K562 (cell line): ENCODE measurements at regions not wholly inside any gene's neighbourhood (a gene's known extent, or its start where the extent isn't known, plus 50 kb on each side); places are given as distances from the start of the nearest gene placed in this dataset.

Experiments
- DDX20 ChIP-seq: fragments of 450-650 bp; IDR thresholded peaks from 2 replicates; pipeline ENCODE4 v1.6.1; 2016; ENCODE audit warnings: missing genetic modification characterization, low read depth, mild to moderate bottlenecking, missing compliant biosample characterization, moderate library complexity
- HOXB6 ChIP-seq: fragments of 250-450 bp; sonication (Bioruptor Pico); IDR thresholded peaks from 2 replicates; pipeline ENCODE4 v1.5.1; 2022; ENCODE audit warnings: mild to moderate bottlenecking, borderline replicate concordance
- MECOM ChIP-seq: fragments of 250-450 bp; sonication (Bioruptor Pico); IDR thresholded peaks from 2 replicates; pipeline ENCODE4 v1.8.0; 2022; ENCODE audit warnings: inconsistent platforms
- POLR2B ChIP-seq: fragments of 450-650 bp; IDR thresholded peaks from 2 replicates; pipeline ENCODE4 v1.6.1; 2018; ENCODE audit warnings: low read depth; ENCODE audit not compliant: partially characterized antibody
- RBBP5 ChIP-seq: fragments of 200-600 bp; sonication (generic); IDR thresholded peaks from 2 replicates; pipeline ENCODE4 v1.6.1; 2012; ENCODE audit warnings: borderline replicate concordance, mild to moderate bottlenecking, low read length, control low read depth, inconsistent platforms; ENCODE audit not compliant: insufficient read depth, poor library complexity, severe bottlenecking
- ZBTB17 ChIP-seq: fragments of 450-650 bp; formaldehyde crosslinking; IDR thresholded peaks from 2 replicates; pipeline ENCODE4 v1.4.0; 2020; ENCODE audit warnings: mild to moderate bottlenecking
- ZNF217 ChIP-seq: sonication (generic); formaldehyde crosslinking; IDR thresholded peaks from 2 replicates; pipeline ENCODE4 v1.8.0; 2022; ENCODE audit warnings: mild to moderate bottlenecking, missing genetic modification reagents
- ZNF583 ChIP-seq: fragments of 250-450 bp; sonication (Bioruptor Pico); IDR thresholded peaks from 2 replicates; pipeline ENCODE4 v1.4.0; 2020
- TF ChIP-seq, protein P1 (sequence below): sonication (generic); IDR thresholded peaks from 2 replicates; pipeline ENCODE4 v1.6.1; 2016
- TF ChIP-seq, protein P2 (sequence below): IDR thresholded peaks from 2 replicates; pipeline ENCODE4 v1.6.1; 2012; ENCODE audit warnings: low read depth, low read length, improper control_type of control experiment, borderline replicate concordance
- TF ChIP-seq, protein P3 (sequence below): fragments of 450-650 bp; formaldehyde crosslinking; IDR thresholded peaks from 2 replicates; pipeline ENCODE4 v1.4.0; 2020; ENCODE audit warnings: mild to moderate bottlenecking
- TF ChIP-seq, protein P4 (sequence below): sonication (generic); formaldehyde crosslinking; IDR thresholded peaks from 2 replicates; pipeline ENCODE4 v1.8.1; 2023; ENCODE audit warnings: mild to moderate bottlenecking, missing genetic modification reagents
- TF ChIP-seq, protein P5 (sequence below): sonication (generic); formaldehyde crosslinking; IDR thresholded peaks from 2 replicates; pipeline ENCODE4 v1.8.0; 2023; ENCODE audit warnings: mild to moderate bottlenecking, missing genetic modification reagents

DNA sequence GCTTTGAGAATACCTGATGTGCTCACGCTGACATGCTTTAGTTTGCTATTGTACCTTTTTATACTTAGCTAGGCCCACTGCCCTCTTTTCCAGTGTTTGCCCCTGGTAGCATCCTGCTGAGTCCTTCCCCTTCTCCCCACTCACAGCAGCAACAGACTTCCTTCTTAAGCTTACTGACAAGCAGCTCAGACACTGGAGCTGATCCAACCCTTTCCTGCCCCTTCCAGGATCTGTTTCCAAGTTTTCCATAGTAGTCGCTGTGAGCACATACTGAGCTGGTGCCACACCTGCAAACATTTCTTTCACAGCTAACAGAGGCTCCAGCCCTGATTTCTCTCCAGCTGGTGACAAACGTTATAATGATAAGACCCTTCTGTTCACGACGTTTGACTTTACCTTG, 991.4 kb upstream of the CELF4 start (continued):
- TF ChIP-seq ZNF217 (CRISPR knock-in tag) (no peak), HOXB6 (CRISPR knock-in tag) (no peak), POLR2B (no peak), ZBTB17 (CRISPR knock-in tag) (no peak), MECOM (CRISPR knock-in tag) (no peak), DDX20 (tag) (no peak), ZNF583 (CRISPR knock-in tag) (no peak), RBBP5 (no peak)
- TF ChIP-seq, protein P1, sequence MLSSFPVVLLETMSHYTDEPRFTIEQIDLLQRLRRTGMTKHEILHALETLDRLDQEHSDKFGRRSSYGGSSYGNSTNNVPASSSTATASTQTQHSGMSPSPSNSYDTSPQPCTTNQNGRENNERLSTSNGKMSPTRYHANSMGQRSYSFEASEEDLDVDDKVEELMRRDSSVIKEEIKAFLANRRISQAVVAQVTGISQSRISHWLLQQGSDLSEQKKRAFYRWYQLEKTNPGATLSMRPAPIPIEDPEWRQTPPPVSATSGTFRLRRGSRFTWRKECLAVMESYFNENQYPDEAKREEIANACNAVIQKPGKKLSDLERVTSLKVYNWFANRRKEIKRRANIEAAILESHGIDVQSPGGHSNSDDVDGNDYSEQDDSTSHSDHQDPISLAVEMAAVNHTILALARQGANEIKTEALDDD = no peak
- TF ChIP-seq, protein P2, sequence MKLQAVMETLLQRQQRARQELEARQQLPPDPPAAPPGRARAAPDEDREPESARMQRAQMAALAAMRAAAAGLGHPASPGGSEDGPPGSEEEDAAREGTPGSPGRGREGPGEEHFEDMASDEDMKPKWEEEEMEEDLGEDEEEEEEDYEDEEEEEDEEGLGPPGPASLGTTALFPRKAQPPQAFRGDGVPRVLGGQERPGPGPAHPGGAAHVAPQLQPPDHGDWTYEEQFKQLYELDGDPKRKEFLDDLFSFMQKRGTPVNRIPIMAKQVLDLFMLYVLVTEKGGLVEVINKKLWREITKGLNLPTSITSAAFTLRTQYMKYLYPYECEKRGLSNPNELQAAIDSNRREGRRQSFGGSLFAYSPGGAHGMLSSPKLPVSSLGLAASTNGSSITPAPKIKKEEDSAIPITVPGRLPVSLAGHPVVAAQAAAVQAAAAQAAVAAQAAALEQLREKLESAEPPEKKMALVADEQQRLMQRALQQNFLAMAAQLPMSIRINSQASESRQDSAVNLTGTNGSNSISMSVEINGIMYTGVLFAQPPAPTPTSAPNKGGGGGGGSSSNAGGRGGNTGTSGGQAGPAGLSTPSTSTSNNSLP = no peak
- TF ChIP-seq, protein P3, sequence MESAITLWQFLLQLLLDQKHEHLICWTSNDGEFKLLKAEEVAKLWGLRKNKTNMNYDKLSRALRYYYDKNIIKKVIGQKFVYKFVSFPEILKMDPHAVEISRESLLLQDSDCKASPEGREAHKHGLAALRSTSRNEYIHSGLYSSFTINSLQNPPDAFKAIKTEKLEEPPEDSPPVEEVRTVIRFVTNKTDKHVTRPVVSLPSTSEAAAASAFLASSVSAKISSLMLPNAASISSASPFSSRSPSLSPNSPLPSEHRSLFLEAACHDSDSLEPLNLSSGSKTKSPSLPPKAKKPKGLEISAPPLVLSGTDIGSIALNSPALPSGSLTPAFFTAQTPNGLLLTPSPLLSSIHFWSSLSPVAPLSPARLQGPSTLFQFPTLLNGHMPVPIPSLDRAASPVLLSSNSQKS (CRISPR knock-in tag) = no peak
- TF ChIP-seq, protein P4, sequence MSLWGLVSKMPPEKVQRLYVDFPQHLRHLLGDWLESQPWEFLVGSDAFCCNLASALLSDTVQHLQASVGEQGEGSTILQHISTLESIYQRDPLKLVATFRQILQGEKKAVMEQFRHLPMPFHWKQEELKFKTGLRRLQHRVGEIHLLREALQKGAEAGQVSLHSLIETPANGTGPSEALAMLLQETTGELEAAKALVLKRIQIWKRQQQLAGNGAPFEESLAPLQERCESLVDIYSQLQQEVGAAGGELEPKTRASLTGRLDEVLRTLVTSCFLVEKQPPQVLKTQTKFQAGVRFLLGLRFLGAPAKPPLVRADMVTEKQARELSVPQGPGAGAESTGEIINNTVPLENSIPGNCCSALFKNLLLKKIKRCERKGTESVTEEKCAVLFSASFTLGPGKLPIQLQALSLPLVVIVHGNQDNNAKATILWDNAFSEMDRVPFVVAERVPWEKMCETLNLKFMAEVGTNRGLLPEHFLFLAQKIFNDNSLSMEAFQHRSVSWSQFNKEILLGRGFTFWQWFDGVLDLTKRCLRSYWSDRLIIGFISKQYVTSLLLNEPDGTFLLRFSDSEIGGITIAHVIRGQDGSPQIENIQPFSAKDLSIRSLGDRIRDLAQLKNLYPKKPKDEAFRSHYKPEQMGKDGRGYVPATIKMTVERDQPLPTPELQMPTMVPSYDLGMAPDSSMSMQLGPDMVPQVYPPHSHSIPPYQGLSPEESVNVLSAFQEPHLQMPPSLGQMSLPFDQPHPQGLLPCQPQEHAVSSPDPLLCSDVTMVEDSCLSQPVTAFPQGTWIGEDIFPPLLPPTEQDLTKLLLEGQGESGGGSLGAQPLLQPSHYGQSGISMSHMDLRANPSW = no peak
- TF ChIP-seq, protein P5, sequence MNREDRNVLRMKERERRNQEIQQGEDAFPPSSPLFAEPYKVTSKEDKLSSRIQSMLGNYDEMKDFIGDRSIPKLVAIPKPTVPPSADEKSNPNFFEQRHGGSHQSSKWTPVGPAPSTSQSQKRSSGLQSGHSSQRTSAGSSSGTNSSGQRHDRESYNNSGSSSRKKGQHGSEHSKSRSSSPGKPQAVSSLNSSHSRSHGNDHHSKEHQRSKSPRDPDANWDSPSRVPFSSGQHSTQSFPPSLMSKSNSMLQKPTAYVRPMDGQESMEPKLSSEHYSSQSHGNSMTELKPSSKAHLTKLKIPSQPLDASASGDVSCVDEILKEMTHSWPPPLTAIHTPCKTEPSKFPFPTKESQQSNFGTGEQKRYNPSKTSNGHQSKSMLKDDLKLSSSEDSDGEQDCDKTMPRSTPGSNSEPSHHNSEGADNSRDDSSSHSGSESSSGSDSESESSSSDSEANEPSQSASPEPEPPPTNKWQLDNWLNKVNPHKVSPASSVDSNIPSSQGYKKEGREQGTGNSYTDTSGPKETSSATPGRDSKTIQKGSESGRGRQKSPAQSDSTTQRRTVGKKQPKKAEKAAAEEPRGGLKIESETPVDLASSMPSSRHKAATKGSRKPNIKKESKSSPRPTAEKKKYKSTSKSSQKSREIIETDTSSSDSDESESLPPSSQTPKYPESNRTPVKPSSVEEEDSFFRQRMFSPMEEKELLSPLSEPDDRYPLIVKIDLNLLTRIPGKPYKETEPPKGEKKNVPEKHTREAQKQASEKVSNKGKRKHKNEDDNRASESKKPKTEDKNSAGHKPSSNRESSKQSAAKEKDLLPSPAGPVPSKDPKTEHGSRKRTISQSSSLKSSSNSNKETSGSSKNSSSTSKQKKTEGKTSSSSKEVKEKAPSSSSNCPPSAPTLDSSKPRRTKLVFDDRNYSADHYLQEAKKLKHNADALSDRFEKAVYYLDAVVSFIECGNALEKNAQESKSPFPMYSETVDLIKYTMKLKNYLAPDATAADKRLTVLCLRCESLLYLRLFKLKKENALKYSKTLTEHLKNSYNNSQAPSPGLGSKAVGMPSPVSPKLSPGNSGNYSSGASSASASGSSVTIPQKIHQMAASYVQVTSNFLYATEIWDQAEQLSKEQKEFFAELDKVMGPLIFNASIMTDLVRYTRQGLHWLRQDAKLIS = no peak
